Motor neuron (in vitro differentiated cells): ENCODE measurements at regions not wholly inside any gene's neighbourhood (a gene's known extent, or its start where the extent isn't known, plus 50 kb on each side); places are given as distances from the start of the nearest gene placed in this dataset.

Experiments
- ATAC-seq, 8 experiments: fragments of 200-7000 bp; cut with Tn5 transposase; replicated peaks in 6 of 8; 2 replicates each; pipeline ENCODE4 v1.8.0; 2021; ENCODE audit warnings: mild to moderate bottlenecking in 8 of 8, moderate library complexity in 8 of 8
- H3K27ac ChIP-seq, 2 donors: fragments of 250-450 bp; sonication (Bioruptor Pico); 2 replicates each; pipeline ENCODE4 v1.9.0; 2021; ENCODE audit warnings: antibody characterized with exemption in 2 of 2, mild to moderate bottlenecking in 2 of 2, moderate library complexity in 1 of 2
- H3K4me1 ChIP-seq, 2 donors: fragments of 250-450 bp; sonication (Bioruptor Pico); replicated peaks in 1 of 2; 2 replicates each; pipeline ENCODE4 v1.6.1; 2021; ENCODE audit warnings: antibody characterized with exemption in 2 of 2, mild to moderate bottlenecking in 2 of 2, moderate library complexity in 1 of 2
- H3K4me3 ChIP-seq, 5 donors: fragments of 250-450 bp; sonication (Bioruptor Pico); 2 replicates each; pipeline ENCODE4 v1.9.0; 2021; ENCODE audit warnings: antibody characterized with exemption in 5 of 5, mild to moderate bottlenecking in 5 of 5, moderate library complexity in 4 of 5
- WGBS, 10 experiments: fragments of 450-650 bp; shearing (Covaris generic); methylation state at CpG; one replicate each; pipeline ENCODE4 v1.0.0; 2022; 5-methylcytosine and 5-hydroxymethylcytosine counted together
- in situ Hi-C, 9 experiments: fragments of 400-800 bp; cut with MboI; loops; one replicate each; pipeline ENCODE4 v1.15.0; 2021; ENCODE audit warnings: low sequenced_read_pairs in 9 of 9, low pct_unique_long_range_greater_than_20kb in 2 of 9; ENCODE audit not compliant: unreplicated experiment in 9 of 9

GRCh38 chr2:46841621-46842020 is 74.0 kb downstream of the MCFD2 start:
- WGBS, 10 experiments = 81 to 100% (median 89%) methylated on average over 1 to 4 of the region's 4 CpGs; no CpG with 5 or more reads in 4 of the 10 experiments
- ATAC-seq = no peak
- Histone ChIP-seq H3K4me3 (no peak overlapping the region), H3K27ac (no peak overlapping the region), H3K4me1 (peaks cover 0 to 9% of the 10 kb centered on the region in 2 donors)
- in situ Hi-C loops = no loop called here

GRCh38 chr2:46839045-46839444 is 76.6 kb downstream of the MCFD2 start:
- Histone ChIP-seq H3K27ac (no peak overlapping the region), H3K4me3 (no peak overlapping the region), H3K4me1 (no peaks in the 10 kb centered on the region)
- no peak for ATAC-seq
- WGBS, 10 experiments = 84 to 100% (median 96%) methylated on average over 2 of the region's 3 CpGs; no CpG with 5 or more reads in 6 of the 10 experiments
- in situ Hi-C loops = no loop called here

DNA sequence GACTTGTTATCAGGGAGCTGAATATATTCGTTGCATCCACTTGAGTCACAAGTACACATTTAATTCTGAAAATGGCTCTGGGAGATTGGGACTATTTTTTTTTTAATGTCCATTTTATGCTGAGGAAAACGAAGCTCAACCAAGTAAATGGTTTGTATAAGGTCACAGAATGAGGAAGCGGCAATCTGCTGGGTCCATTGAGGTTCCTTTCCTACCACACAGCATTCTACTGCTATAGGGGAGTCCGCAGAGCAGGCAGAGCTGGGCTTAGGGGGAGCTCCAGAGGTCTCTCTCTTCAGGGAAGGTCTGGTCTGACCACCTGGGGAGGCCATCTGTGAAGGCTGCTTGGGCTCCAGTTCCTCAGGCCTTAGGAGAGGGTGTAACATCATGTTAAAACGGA is 77.9 kb downstream of the MCFD2 start:
- in situ Hi-C loops = no loop called here
- no peak overlapping the region for H3K27ac ChIP-seq
- H3K4me1 ChIP-seq = no peaks in the 10 kb centered on the region
- 63 to 100% (median 83%) methylated on average over 1 to 5 of the region's 5 CpGs; no CpG with 5 or more reads in 2 of the 10 experiments for WGBS, 10 experiments
- H3K4me3 ChIP-seq = no peak overlapping the region
- peak in 1 of 8 experiments; percentile 20 for ATAC-seq

- 75 to 100% (median 88%) methylated on average over 2 to 10 of the region's 10 CpGs; no CpG with 5 or more reads in 2 of the 10 experiments for WGBS, 10 experiments
- in situ Hi-C loops = no loop called here
- H3K27ac ChIP-seq = no peak overlapping the region
- H3K4me1 ChIP-seq = no peaks in the 10 kb centered on the region
- no peak for ATAC-seq
- H3K4me3 ChIP-seq = no peak overlapping the region
These were observed 78.5 kb downstream of the MCFD2 start for GRCh38 chr2:46837112-46837454.

- ATAC-seq = no peak
- H3K4me3 ChIP-seq = no peak overlapping the region
- no peaks in the 10 kb centered on the region for H3K4me1 ChIP-seq
- H3K27ac ChIP-seq = no peak overlapping the region
- in situ Hi-C loops = no loop called here
- WGBS, 10 experiments = 74 to 100% (median 92%) methylated on average over 2 to 7 of the region's 12 CpGs; no CpG with 5 or more reads in 2 of the 10 experiments
These were observed 79.1 kb downstream of the MCFD2 start for GRCh38 chr2:46836295-46837111.

GRCh38 chr2:46835520-46835919 is 80.1 kb downstream of the MCFD2 start:
- no peak overlapping the region for H3K4me3 ChIP-seq
- ATAC-seq = no peak
- WGBS, 10 experiments = 72 to 100% (median 100%) methylated on average over 1 to 5 of the region's 6 CpGs; no CpG with 5 or more reads in 3 of the 10 experiments
- H3K4me1 ChIP-seq = no peaks in the 10 kb centered on the region
- H3K27ac ChIP-seq = no peak overlapping the region
- in situ Hi-C loops = no loop called here

GRCh38 chr2:46832543-46832942 is 83.1 kb downstream of the MCFD2 start:
- WGBS, 10 experiments = 0 to 80% (median 40%) methylated on average over 1 of the region's 1 CpG; no CpG with 5 or more reads in 5 of the 10 experiments
- no peak overlapping the region for H3K4me3 ChIP-seq
- in situ Hi-C loops = no loop called here
- H3K27ac ChIP-seq = no peak overlapping the region
- H3K4me1 ChIP-seq = no peaks in the 10 kb centered on the region
- ATAC-seq = no peak

- Histone ChIP-seq H3K27ac (no peak overlapping the region), H3K4me3 (no peak overlapping the region), H3K4me1 (no peaks in the 10 kb centered on the region)
- in situ Hi-C loops = no loop called here
- 0 to 100% (median 74%) methylated on average over 1 to 4 of the region's 4 CpGs; no CpG with 5 or more reads in 2 of the 10 experiments for WGBS, 10 experiments
- ATAC-seq = no peak
These were observed 83.7 kb downstream of the MCFD2 start for GRCh38 chr2:46831869-46832265.

DNA sequence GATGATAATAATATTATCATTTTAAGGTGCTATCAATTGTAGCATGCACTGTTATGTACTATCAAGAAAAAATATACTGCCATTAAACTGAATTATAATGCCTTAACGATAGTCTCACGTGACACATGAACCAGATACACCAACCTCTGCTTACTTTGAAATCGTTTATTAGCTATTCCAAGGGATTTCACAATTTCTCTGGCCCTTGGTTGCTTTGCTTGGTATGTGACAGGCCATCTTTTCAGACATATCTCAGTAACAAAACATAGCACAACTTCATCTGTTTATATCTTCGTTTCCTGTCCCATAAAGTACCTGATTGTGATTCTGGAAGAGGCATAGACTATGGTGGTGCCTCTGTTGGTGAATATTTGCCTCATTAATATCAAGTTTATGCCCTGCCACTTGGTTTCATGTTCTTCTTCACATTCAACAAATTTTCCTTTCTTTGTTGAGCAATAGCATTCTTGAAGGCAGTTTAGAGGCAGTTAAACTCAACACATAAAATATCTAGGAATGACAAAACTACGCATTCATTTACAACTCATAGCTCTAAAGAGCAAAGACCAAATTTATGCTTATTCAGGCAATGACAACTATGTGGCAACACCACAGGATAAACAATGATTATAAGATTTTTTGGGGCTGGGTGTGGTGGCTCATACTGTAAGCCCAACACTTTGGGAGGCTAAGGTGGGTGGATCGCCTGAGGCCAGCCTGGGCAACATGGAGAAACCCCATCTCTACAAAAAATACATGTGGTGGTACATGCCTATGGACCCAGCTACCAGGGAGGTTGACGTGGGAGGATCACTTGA is 84.3 kb downstream of the MCFD2 start:
- WGBS, 10 experiments = 0 to 78% (median 71%) methylated on average over 2 to 7 of the region's 7 CpGs
- in situ Hi-C loops = no loop called here
- peak in 3 of 8 experiments; percentile 59 to 89 (median 83) for ATAC-seq

GRCh38 chr2:46829231-46829995 is 86.2 kb downstream of the MCFD2 start:
- Histone ChIP-seq H3K4me1 (no peaks in the 10 kb centered on the region), H3K4me3 (no peak overlapping the region), H3K27ac (no peak overlapping the region)
- WGBS, 10 experiments = 52 to 100% (median 74%) methylated on average over 1 to 9 of the region's 12 CpGs; no CpG with 5 or more reads in 2 of the 10 experiments
- no peak for ATAC-seq
- in situ Hi-C loops = no loop called here

More for the DNA sequence above, 84.3 kb downstream of the MCFD2 start:
- Histone ChIP-seq H3K4me1 (no peaks in the 10 kb centered on the region), H3K4me3 (no peak overlapping the region), H3K27ac (no peak overlapping the region)

- Histone ChIP-seq H3K4me1 (no peaks in the 10 kb centered on the region), H3K27ac (no peak overlapping the region), H3K4me3 (no peak overlapping the region)
- no peak for ATAC-seq
- in situ Hi-C loops = no loop called here
- 29 to 86% (median 74%) methylated on average over 1 to 2 of the region's 2 CpGs; no CpG with 5 or more reads in 6 of the 10 experiments for WGBS, 10 experiments
These were observed 86.9 kb downstream of the MCFD2 start for GRCh38 chr2:46828491-46829230.

GRCh38 chr2:46828135-46828438 is 87.5 kb downstream of the MCFD2 start:
- H3K27ac ChIP-seq = no peak overlapping the region
- H3K4me3 ChIP-seq = no peak overlapping the region
- ATAC-seq = no peak
- 100% methylated on average over 1 of the region's 3 CpGs; no CpG with 5 or more reads in 9 of the 10 experiments for WGBS, 10 experiments
- H3K4me1 ChIP-seq = no peaks in the 10 kb centered on the region
- in situ Hi-C loops = no loop called here
